GM18861 (cell line): ENCODE measurements at regions not wholly inside any gene's neighbourhood (a gene's known extent, or its start where the extent isn't known, plus 50 kb on each side); places are given as distances from the start of the nearest gene placed in this dataset.

Experiments
- ATAC-seq: cut with Tn5 transposase; IDR thresholded peaks from one replicate; pipeline ENCODE4 v1.9.1; 2021; ENCODE audit not compliant: unreplicated experiment

DNA sequence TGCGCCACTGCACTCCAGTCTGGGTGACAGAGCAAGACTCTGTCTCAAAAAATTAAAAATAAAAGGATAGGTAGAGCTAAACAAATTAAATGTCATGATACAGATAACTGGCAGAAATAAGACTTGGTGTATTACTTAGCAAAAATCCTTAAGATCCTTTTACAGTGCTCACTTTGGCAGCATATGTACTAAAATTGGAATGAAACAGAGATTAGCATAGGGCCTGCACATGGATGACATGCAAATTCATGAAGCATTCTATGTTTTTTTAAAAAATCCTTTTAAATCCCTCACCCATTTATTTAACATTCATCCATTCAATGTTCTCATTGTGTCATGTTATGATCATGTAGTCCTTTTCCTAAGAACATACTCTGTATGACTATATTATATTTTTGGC lies 528.8 kb downstream of the CD83 start:
- ATAC-seq, result no peak

DNA sequence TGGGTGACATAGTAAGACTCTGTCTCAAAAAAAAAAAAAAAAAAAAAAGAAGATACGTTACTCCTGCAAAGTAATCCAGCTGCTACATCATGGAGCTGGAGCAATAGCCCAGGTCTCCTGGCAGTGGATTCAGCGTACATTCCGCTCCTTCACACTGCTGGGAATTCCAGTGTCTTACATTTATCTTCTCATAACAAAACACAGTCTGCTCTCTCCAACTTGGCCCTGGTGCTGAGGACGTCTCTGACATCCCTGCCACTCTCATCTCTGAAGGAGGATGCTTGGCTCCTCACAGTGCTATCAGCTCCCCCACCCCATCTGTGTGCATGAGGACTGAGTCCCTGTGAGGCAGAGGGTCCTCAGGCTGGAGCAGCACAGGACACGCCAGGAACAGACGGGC lies 529.8 kb downstream of the CD83 start:
- ATAC-seq, result no peak

DNA sequence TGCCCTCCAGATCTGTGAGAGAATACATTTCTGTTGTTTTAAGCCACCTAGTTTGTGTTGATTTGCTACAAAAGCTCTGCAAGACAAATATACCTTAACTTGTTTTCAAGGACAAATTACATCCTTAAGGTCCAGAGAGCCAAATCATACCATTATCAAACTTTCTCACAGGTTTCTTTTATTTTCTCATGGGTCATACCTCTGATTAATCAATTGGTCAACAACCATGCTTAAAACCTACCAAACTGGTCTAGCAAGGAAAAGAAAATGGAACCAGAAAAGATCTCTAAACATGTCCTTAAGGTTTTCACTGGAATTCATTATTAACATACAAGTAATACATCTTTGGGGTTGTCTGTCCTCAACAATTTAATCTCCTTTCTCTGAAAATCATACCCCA lies 535.0 kb downstream of the CD83 start:
- no peak for ATAC-seq

DNA sequence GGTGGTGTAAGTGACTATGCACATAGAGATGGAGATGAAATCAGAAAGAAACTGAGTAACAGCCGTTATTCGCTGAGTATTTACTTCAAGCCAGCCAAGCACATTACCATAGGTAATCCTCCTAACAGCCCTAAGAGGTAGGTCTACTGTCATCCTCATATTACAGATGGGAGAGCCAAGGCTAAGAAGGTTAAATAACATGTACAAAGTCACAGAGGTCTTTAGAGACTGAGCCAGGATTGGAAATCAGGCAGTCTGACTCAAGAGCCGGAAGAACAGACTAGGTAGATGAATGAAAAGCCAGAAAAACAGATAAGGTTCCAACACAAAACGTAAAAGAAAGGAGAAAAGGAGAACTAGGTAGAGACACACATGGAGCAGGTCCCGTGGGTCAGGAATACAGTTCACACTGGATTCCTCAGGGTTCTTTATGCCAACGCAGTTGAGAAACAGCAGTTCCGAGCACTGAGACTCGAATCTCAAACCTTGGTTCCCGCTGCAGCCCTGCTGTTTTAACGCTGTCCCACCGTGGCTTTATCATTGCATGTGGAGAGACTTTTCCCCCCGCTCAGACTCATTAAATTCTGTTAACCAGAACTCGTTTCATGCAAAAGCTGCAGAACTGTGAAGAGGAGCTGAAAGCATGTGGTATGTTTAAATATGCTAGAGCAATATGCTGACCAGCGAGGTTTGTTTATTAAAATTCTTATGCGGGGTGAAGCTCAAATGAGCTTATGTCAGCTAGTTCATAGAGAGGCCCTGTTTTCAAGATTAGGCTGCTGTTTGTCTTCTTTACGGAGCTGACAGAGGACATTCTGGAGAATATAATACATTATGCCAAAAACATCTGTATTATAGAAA lies 537.9 kb downstream of the CD83 start:
- ATAC-seq, result no peak

DNA sequence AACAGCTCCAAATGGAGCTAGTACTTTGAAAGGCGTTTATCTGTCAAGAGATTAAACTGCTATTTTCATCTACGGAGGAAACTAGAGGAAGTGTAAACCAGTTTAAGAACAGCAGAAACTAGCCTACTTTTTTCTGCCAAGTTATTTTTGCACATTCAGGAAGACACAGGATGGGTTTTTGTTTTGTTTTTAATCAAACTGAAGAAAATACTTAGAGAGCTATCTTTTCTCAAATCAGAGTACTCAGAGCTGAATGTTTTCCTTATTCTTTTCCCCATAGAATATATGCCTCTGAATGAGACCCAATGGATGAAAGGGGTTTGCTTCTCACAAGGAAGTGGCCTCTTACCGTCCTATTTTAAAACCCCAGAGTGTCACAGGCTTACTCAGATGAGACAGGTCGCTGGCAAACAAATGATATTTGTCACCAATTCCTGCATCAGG lies 538.5 kb downstream of the CD83 start:
- no peak for ATAC-seq

DNA sequence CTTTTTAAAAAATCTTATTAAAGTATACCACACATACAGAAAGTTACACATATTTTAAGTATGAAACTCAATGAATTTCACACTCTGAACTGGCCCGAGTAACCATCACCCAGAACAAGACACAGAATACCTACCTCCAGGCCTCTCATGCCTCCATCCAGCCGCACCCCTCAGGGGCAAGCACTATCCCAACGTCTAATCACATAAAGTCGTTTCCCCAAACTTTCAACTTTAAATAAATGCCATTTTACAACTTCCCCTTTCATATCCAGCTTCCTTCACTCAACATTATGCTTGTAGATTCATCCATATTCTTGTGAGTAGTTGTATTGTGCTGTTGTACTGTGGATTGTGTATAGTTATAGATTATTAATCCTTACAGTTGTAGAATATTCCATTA lies 539.1 kb downstream of the CD83 start:
- no peak for ATAC-seq

DNA sequence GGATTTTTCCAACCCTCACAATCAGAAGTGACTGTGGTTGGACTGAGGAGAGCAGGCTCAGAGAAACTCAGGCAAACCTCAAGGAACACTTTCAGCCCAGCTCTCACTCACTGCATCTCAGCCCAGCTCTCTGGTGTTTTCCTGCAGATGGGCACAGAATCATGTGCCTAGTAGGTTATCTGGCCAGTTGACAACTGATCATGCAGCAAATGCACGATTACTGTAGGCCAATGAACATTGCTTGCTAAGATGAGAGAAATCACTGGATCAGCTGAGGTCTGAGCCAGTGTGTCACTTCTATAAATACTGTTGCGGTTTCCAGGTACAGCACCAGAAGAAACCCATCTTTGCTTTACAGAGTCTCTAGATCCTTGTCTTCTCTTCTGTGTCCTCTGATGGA lies 540.5 kb downstream of the CD83 start:
- ATAC-seq, result no peak

DNA sequence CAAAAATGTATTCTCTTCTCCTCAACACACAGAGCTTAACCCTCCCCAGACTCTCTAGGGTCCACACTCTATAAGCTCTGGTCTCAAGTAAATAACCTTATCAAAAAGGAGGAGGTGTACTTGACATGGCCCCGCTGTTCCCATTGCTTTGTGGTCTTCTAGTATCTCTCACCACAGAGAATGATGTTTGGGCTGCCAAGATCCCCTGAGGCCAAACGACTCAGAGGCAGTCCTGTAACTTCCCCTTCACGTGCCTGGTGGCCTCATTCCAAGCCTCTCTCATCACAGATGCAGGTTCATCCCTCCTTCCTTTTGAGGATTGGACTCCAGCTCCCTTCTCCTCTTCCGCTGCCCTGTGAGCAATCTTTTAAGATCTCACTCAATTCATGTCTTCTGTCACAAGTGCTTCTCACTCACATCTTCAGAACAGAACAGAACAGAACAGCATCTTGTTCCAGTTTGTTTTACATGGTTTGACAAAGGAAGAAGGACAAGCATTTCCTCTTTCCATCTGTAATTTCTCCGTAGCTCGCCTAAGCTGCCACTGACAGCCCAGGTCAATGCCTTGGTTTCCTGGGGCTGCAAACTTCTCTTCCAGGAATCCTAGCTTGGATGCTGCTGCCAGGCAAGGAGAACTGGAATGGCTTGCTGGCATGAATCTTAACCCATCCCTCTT lies 541.5 kb downstream of the CD83 start:
- ATAC-seq, result no peak

DNA sequence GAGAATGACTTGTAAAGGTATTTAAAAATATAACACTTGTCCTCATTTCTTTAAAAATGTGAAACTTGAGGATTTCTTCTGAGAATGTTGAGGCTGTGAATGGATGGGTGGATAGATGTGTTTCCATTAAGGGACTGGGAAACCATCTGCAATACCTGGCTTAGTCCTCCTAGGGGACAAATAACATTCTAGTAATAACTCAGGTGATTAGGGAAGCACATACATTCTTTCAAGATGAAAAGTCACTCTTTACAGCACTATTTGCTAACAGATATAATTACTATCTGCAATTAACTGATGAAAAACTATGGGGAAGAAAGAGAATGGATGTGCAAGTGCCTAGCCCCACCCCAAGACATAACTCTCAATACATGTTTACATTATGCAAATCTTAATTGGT lies 542.3 kb downstream of the CD83 start:
- ATAC-seq, result no peak

DNA sequence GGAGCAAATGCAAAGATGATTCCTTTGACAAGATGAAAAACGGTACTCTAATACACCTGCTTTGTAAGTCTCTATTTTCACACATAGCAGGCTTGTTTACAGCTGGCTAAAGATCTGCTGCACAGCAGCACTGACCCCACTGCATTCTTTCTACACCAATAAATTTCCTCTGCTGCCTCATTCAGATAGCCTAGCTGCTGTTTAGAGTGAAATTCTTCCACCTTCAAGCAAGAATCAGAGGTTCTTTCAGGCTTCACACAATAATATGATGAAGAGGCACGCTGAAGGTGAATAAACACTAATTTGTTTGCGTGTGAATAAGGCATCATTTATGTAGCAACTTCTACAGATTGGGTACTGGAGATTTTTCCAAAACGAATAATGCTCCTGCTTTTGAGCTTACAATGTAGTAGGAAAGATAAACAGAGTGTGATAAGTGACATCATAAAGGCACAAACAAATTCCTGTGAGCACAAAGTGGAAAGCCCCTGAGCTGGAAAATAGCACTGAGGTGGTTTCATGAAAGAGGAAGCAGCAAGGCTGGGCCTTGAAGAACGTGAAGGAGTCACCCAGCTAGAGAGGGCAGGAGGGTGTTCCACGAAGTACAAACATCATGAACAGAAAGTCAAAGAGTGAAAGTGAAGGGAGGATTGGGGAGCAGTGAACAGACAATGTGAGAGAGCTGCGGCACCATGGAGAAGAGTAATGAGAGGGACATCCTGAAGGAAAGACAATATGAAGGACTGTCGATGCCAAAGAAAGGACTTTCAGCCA lies 543.4 kb downstream of the CD83 start:
- peak; percentile 47 for ATAC-seq

DNA sequence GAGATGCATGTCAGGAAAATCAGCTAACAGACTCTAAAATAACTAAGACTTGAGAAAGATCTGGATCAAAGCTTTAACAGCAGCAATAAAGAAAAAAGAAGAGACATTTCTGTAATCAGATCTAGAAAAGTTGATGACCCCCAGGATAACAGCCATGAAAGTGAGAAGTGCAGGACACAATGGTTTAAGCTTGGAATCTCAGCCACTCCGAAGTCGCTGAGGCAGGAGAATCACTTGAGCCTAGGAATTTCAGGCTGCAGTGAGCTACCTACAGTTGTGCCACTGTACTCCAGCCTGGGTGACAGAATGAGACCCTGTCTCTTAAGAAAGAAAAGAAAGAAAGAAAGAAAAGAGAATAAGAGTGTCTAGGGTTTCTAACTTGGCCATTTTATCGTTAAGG lies 544.1 kb downstream of the CD83 start:
- ATAC-seq, result no peak

DNA sequence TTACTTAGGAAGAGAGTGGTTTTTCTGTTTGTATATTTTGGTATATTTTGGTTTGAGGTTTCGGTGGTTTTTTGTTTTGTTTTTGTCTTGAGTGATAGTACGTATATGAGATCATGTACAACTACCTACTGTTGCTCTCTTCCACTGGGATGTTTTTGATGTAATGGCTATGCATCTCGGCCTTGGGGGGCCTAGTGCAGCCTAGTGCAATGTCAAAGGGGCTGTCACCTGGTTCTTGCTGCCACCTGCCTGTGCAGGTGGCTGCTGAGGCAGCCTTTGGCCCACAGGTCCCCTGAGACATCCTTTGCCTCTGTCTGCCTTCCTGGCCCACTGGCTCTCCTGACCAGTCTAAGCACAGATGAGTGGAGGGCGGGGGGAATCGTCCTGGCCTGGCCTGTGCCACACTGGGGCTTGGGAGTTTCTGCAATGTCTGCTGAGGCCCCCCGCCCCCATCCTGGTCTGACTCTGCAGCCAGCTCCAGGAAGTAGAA lies 546.6 kb downstream of the CD83 start:
- peak; percentile 41 for ATAC-seq

DNA sequence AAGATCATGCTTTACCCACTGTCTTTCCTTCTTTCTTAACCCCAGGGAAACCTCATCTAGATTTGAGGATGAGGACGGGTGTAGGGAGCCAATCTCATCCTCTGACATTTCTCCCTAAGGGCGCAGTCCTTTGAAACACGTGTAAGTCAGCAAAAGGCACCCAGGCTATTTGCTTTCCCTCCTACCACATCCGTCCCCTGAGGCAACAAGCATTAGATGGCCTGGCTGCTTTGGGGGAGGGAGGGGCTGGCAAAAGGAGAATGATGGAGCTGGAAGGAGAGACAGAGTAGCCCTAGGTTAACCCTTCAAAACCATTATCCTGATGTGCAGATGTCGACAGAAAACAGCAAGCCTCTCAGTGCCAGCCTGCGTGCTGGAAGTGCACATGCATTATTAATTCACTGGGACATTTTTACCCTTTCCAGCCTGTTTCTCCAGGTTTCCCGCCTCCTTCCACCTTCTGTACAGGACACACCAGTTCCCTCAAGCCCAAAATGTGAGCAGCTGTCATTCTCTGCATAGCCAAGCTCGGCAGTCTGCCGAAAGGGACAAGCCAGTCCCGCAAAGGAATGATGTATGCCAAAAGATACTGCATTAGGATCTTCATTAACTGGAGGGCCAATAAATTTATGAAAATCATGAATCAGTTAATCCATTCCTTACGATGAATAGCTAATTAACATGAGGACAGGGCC lies 547.2 kb downstream of the CD83 start:
- no peak for ATAC-seq

DNA sequence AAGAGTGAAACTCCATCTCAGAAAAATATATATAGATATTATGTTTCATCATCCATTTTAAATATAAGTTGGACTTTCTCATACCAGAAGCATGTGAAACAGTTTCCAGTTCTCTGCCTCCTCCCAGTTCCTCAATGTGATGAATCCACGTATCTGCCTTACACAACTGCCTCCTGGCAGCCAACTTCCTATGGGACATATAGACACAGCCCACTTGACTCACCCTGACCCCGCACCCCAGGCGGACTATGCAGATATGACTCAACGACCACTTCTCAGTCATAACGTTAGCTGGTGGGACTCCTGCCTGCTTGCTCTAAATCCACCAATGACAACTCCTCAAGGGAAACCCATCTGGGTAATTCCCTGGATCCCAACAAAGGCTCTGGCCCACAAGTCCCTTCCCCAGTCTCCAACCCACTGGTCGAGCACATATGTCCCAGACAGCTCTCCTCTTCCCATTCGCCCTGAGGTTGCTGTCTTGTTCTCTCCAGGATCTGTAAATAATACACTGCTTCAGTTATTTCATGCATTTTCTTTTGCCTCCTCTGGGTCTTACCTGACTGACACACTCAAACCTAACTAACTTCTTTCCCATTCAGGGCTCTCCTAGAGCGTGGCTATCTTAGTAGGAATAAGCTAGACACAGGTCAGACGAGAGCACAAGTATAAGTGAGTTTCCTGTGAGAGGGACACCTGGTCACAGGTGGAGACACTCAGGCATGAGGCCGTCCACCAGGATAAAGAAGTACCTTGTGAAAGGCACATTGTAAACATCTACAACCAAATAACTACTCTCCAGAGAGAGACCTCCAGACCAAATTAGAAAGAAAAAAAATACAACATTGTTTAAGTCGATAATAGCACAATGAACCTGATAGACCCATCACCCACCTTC lies 548.5 kb downstream of the CD83 start:
- ATAC-seq, result no peak

DNA sequence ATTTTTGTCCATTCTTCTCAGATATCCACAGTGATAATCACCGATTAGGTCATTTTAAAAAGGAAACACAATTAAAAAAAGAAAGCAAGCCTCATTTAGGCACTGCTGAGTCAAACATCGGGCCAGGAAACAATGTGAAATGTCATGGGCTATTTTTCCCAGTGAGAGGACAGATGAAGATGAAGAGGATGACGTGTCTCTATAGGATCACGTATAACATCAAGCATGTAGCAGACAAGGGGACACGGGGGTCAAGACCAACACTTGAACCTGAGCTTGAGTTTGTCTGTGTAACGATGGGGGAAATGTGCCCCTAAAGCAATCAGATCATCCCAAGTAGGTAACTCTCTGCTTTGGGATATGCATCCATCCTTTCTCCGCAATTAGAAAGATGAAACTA lies 553.2 kb downstream of the CD83 start:
- no peak for ATAC-seq

DNA sequence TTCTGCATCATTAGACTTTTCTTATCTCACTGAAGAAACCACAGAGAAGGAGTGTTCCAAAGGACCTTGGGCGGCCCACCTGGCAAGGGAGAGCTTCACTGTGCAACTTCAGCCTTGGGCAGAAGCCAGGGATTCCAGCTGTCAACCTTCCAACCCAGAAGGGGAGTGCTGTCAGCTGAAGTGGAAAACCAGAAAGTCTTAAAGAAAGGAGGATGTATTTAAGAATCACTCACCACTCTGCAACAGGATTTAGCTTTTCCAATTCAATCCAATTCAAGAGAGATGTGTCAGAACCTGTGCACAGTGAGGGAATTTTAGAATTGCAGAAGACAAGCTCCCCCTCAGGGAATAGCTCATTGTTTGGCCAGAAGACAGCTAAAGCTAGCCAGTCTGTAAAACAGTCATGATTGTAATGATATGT lies 553.7 kb downstream of the CD83 start:
- ATAC-seq, result no peak

DNA sequence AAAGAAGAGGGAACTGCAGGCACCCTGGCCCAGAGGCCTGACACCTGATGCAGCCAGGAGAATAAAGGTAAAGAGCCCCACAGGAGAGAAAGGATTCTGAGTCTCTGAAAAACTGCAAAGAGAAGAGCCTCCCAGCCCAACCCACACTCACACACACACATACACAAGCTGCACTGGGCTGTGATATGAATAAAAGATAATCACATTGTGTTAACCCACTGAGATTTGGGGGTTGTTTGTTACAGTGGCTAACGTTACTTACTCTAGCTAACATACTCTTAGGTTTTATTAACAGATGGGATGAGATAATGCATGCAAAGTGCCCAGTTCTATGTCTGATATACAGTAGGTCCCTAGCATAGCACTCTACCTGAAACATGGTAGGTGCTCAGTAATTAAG lies 554.4 kb downstream of the CD83 start:
- no peak for ATAC-seq

DNA sequence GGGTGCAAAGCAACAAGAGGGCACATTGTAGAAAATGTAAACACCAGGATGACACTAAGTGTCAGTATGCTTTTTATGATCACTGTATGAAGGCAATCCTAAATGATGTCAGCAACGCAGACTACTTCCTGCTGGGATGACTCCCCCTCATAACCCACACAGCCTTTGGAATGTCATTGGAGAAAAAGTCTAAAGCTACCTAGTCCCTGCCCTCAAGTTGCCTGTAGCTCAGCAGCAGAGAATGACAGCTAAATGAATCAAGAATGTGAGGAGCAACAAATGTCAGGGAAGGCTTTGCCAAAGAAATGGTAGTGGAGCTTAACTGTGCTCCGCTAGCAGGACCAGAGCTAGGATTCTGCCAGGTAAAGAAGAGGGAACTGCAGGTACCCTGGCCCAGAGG lies 555.6 kb downstream of the CD83 start:
- no peak for ATAC-seq

DNA sequence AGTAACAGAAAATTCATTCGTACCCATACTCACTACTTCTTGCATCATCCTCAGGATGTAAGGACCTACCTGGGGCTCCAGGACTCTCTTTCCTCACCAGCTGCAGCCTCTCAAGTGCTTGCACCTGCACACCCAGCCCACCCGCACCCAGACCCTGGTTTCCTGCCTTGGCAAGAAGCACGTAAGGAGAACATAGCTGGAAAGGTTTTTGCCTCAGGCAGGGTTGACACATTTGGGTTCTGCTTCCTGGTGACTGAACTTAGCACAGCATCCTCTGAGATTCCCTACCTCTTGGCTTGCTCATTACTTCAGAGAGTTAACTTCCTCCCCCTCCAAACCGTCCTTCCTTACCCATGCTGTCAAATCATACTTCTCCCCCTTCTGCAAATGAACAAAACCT lies 556.9 kb downstream of the CD83 start:
- no peak for ATAC-seq
